Hematopoietic multipotent progenitor cell treated with erythropoietin and hydrocortisone succinate and interleukin-3 and kit ligand, for 4 days (in vitro differentiated cells): ENCODE measurements at regions not wholly inside any gene's neighbourhood (a gene's known extent, or its start where the extent isn't known, plus 50 kb on each side); places are given as distances from the start of the nearest gene placed in this dataset.

Experiments used
- DNase-seq: peaks from one replicate; pipeline ENCODE4 v3.0.0-alpha.2; 2015

DNA sequence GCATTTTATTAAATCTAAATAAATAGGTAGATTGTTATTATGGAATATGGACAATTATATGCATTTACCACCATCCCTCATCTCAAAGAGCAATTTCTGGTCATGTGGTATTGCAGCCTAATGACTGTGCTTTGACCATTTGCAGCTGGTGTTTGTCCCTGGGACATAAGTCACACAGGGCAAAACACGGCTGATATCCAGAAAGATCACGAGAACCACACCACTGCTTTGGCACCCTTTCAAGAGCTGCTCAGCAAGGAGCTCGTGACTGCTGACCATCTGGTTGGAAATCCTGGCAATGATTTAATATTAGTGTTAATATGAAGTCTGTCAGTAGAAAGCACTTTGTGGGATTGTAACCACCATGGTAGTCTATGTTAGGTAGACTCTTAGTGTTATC, 545.0 kb downstream of the GBA3 start:
- DNase-seq, result no peak

DNA sequence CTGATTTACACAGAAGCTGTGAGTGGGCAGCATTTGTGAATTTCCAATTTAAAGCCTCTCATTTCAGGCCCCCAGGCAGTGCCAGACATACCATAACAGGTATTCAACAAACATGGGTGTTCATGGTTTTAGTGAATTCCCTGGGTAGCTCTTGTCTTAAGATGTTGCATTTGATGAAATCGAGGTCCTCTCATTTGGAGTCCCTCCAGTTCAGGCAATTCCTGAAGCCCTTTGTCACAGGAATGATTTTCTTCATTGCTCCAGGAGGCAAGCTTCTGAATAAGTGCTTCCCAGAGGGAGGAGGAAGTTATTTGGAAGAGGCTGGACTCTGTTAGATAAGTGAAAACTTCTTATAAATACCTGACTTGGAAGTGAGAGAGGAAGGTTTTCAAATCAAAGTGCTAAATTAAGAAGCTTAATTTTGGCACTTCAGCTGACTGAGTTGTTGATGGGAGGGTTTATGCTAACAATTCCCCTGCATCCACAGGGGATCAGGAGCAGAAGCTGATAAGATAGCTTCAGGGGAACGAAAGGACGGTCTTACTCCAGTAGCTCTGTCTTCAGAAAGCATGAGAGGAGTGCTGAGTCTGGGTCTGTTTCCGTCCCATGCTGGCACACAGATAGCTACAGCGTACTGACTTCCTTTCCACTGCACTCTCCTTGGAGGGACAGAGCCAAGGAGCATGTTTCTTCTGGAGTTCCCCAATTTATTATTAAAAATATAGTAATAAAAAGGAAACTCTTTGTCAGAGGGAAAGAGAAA, 543.1 kb downstream of the GBA3 start:
- DNase-seq, result no peak

DNA sequence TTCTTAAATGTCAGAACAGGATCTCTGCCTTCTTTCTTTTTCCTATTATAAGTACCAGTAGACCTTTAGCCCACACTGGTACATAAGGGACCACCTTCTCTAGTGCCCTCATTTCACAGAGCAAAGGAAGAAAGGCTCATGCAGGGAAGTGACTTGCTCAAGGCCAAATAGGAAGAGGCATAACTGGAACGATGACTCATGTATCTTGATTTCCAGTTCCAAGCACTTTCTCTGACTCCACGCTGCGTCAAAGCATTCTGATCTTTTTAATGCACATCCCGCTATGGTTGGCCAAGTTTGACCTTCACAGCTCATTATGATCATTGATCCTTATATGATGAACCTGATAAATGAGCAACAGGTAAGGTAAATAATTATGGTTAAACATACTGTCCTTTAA, 542.0 kb downstream of the GBA3 start:
- DNase-seq, result no peak

DNA sequence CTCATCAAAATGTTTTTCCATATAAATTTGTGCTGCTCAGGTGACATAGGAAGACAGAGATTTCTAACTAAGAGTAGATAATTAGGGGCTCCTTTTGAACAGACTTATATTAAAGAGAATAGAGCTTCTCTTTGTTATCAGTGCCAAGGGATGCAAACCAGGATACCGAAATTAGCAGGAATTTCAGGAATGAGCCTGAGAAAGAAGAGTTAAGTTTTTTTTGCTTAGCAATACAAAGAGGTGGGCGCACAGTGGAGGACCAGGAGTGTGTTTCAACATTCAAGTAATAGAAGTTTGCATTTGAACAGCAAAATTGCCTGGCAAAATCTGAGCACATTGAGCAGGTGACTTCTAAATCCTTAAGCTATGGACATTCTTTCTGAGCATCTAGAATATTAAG, 541.3 kb downstream of the GBA3 start:
- no peak for DNase-seq

DNA sequence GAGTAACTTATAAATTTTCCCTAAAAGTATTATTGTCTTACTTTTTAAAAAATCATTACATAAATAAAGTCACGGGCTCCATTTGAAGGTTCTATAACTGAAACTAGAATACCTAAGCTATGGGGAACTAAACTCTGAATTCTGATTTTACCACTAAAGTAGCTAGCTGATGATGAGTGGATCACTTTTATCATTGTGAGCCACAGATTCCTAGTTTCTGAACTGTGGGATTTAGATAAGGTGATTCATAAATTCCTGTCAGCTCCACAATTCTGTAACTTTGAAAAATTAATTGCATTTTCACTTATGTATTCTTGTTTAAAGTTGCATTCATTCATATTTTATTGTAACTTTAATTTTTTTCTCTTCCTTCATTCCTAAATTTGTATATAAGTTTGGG, 540.9 kb downstream of the GBA3 start:
- no peak for DNase-seq

DNA sequence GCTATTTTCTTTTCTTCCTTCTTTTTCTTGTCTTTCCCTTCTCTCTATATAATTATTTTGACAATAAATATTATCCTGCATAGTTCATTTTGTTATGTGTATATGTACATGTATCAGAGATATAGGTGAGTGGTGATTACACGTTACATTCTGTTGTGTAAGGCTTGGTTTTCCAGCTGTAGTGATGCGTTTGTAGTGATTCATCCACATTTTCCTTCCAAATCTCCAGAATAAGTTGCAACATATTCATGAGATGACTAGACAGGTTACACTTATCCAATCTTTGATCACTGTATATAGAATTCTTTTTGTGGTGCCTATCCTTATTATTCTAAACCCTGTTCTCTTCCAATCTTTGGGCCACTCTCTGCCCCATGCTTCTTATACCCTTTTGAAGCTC, 540.2 kb downstream of the GBA3 start:
- DNase-seq, result no peak

DNA sequence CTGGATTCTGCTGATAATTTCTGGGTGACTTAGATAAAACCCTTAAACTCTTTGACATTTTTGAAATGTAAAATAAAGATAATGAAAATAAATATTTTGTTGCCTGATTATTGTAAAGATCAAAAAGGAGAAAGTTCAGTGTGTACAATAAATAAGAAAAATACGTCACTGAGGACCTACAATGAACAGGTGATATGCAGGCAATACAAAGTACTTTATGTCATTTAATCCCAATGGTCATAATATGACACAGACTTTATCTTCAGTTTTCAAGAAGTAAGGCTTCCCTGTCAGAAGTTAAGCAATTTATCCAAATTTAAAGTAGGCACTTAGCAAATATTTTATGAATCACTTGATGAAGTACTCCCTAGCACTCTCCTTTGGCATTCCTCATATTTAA, 532.8 kb downstream of the GBA3 start:
- DNase-seq, result no peak

DNA sequence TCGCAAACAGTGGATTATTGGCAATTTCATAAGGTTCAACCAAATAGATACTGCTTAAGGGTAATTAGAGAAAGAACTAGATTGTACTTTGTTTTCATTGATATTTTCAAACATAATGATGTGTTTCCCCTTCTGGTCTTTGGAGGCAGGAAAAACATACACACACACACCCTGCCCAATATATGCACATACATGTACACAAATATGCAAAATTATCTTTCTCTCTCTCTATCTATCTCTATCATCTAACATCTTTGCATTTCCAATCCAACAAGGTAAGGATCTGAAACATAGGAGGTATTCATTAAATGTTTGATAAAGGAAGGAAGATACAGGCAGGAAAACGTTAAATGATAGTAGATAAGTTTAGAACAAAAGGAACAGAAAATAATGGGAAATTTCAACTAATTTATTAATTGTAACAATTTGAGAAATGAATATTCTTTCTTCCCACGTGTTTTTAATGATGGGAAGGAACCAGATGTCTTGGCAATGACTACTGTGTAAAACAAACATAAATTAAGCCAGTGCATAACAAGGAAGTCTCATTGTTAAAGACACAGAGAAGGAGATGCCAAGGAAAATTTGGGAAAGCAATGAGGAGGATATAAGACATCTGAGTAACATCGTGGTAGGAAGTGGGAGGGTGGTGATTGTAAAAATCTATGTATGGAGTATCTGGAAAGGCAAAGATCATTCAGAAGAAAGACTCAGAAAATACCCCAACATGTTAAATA, 532.1 kb downstream of the GBA3 start:
- DNase-seq, result no peak

DNA sequence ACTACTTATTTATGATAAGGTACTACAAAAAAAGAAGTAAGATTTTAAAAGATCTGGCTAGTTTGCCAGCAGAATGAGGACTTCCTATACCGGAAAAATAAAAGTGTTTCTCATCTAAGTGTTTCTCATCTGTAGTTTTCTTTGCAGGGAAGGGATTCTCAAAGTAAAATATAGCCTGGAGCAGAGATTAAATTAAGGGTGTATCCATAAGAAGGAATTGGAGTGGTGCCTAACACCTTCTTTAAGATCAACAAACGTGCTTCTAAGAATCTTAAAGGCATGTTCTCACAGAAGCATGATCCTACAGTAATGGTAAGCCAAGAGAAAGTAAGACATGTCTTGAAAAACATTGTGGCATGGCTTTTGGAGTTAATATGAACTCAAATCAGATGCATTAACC, 528.2 kb downstream of the GBA3 start:
- no peak for DNase-seq

DNA sequence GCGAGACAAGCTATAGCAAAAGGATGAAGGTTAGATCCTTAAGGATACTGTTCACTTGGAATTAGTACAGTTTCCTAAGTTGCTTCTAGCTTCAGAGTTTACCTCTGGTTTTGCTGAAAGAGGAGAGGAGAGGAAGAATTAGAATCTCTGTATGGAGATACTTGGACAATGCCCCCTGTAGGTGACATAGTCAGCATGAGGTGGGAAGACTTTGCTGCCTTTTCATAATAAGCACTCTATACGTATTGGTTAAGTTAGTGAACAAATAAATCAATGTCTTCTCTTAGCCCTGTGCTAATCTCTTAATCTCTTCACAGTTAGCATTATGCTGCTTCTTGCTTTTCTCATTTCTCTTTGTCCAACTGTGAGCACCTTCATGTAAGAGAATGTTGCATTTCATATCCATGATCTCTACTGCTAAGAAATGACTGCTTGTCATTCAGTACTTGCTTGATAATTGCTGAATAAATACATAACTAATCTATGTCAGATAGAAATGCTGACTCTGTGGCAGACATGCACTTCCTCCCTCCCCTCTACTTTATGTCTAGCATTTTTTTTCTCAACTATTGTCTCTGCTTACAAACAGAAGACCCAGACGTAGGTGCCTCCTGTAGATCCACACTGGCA, 527.2 kb downstream of the GBA3 start:
- no peak for DNase-seq

DNA sequence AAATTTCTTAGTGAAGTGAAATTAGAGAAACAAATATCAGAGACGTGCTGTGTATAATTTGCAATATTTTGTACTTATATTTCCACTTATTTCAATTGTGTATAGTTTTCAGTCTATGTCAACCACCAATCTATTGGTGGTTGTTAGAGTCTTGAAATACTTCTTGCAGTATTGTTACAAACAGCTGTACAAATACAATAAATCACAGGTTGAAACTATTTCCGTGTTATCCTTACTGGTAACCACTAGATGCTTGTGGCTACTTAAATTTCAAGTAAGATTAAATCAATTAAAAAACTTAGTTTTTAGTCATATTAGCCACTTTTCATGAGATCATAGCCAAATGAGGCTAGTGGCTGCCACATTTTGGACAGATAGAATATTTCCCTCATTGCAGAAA, 520.5 kb downstream of the GBA3 start:
- no peak for DNase-seq

DNA sequence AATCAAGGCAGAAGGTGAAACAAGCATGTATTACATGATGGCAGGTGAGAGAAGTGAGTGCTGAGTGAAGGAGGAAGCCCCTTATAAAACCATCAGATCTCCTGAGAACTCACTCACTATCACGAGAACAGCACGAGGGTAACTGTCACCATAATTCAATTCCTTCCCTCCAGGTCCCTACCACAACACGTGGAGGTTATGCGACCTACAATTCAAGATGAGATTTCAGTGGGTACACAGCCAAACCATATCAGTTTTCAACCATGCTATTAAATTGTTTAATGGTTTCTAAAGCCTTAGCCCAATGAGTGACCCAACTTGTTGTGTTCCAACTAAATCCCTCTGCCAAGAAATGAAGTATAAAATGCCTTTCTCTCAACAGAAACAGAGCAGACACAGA, 519.8 kb downstream of the GBA3 start:
- DNase-seq, result no peak

DNA sequence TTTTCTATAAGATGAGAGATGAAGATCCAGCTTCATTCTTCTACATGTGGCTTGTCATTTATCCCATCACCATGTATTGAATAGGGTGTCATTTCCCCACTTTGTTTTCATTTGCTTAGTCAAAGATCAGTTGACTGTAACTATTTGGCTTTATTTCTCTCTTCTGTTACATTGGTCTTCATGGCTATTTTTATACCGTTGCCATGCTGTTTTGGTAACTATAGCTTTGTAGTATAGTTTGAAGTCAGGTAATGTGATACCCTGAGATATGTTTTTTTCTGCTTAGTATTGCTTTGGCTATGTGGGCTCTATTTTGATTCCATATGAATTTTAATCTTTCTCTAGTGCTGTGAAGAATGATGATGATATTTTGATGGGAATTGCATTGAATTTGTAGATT, 514.3 kb downstream of the GBA3 start:
- no peak for DNase-seq

DNA sequence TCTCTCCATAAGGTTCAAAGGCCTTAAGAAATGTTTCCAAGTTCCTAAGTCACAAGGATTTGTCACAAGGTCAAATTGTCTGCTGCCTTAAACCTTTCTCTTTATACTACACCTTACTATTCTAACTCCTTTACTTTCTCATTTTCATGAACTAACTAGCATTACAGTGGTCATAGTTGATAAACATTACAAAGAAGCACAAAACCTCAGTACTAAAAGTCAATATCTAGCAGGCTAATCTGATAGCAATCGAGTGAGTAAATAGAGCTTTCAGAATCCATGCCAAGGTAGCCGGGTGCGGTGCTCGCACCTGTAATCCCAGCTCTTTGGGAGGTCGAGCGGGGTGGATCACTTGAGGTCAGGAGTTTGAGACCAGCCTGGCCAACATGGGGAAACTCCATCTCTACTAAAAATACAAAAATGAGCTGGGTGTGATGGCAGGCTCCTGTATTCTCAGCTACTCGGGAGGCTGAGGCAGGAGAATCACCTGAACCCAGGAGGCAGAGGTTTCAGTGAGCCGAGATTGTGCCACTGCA, 510.0 kb downstream of the GBA3 start:
- no peak for DNase-seq

DNA sequence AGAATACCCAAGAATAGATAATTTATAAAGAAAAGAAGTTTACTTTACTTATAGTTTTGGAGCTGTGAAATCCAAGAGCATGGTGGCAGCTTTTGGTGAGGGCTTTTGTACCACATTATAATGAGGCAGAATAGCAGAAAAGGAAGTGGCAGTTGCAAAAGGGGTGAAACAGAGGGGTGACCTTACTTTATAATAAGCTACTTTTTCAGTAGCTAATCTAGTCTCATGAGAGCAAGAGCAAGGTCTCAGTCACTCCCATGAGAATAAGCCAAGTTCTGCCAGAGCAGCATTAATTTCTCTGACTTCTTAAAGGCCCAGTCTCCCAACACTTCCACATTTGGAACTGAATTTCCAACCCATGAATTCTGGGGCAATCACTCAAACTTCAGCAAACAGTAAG, 502.0 kb downstream of the GBA3 start:
- DNase-seq, result no peak

DNA sequence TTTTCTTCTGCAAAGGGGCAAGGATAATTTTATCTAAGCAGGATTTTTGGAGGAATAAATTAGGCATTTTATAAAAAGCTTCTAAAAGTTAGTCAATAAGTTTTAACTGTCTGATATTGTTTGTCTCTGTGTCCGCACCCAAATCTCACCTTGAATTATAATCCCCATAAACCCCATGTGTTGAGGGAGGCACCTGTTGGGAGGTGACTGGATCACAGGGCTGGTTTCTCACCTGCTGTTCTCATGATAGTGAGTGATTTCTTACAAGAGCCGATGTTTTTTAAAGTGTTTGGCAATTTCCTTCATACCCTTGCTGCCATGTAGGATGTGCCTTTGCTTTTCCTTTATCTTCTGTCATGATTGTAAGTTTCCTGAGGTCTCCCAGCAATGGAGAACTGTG, 481.4 kb downstream of the GBA3 start:
- DNase-seq, result no peak

DNA sequence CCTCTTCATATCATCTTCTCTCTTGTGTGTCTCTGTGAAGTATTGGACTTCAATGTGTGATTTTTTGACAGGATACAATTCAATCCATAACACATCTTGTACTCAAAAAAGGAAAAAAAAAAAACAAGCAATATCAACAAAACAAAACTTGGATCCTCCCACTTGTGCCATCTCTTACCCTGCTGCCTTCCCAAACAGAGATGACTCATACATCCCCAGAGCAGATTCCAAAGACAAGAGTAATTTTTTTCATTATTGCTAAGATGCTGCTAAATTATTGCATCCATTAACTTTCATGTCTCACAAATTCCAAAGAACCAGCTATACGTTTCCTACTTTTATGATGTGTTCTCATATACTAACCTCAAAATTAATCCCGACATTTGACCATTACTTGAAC, 479.2 kb downstream of the GBA3 start:
- no peak for DNase-seq

DNA sequence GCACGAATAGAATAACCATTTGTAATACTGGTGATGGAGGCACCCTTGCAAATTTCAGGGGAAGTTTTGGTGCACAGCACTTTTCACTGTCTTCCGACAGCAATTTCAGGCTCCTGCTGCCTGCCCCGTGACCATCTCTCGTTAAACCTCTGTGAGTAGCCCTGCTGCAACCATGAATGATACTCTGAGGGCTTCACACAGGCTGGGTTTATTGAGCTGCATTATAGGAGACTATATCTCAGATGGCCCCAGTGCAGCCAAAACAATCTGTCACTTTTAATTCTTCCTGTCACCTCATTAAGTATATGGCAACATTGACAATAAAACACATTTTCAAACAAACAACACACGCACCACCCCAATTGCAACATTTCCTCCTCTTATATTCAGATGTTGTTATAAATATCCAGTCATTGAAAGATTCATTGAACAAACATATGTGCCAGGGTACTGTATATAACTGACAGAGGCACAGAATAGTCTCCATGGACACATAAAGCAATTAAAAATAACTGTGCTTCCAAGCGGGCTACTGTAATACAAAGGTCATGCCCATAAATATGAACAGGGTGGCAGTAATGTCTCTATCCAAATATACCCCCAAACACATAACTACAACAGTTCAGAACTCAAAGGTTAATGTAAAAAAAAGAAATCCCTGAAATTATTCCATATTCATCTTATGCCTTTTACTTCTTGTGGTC, 477.0 kb downstream of the GBA3 start:
- no peak for DNase-seq

DNA sequence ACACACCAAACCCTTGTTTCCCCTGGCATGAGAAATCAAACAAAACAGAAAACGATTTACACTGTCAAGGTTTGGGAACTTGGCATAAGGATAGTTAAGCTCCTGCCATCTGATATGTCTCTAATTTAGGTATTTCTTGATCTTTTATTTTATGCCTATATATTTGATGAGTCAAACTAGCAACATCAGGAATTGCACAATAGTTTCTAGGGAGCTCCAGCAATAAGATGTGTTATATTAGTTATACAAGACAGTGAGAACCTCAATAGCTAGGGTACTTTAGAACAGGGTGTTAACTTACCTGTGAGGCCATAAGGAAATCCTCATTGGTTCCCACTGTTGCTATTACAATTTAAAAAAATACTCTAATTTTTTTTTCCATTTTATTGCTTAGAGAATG, 474.2 kb downstream of the GBA3 start:
- no peak for DNase-seq

DNA sequence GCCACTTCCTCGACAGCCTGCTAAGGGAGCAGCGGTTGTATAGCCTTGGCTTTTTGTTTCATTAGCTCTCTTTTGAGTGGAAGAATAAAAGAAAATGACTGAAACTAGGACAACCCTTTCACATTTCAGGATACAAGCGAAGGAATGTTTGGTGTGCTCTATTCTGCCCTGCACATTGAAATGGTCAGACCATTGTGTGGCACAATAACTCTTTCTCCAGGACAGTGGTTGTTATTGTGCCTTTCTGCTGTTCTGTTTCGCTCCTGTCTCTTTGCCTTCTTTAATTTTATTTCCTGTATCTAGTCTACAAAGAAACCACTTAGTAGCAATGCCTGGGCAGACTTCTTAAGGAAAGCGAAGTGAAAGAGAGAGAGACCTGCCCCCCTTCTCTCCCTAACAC, 473.7 kb downstream of the GBA3 start:
- no peak for DNase-seq

DNA sequence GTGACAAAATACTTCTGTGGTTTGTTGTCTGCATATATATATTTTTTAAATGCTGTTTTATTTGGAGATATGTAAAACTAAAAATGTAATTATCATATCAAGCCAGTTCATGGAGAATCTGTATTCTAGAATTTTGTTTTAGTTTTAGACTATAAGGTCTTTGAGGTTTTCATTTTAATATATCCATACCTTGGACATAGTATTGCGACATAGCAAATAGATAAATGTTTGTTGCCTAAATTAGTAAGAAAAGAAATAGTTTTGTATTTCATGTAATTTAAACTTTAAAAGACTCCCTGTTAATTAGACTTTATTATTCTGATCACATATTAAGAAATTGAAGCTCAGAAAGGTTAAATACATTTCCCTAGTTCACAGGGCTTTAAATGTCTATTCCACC, 472.9 kb downstream of the GBA3 start:
- no peak for DNase-seq

DNA sequence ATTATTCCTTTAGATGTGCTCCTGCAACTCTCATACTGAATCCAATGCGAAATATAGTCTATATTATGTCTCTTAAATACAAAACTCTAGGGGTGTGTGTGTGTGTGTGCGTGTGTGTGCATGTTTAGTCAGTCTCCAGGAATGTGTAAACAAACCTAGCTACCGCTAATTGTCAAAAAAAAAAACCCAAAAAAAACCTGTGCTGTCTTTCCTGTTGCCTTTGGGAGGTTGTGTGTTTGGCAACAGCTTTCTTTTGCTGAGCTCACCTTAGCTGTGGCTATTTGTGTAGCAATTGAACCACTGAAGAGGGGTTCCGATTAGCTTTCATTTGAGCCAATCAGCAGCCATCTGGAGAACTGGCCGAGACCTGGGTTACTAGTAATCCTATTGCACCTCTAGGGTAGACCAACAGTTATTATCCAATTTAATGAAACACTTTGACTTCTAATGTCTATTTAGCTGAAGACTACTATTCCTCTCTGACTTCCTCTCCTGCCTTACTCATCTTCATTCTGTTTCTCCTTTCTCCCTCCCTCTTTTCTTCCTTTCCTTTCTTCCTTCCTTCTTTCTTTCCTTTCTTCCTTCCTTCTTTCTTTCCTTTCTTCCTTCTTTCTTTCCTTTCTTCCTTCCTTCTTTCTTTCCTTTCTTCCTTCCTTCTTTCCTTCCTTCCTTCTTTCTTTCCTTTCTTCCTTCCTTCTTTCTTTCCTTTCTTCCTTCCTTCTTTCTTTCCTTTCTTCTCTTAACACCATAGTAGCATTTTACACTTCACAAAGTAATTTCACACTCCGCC, 471.1 kb downstream of the GBA3 start:
- no peak for DNase-seq

DNA sequence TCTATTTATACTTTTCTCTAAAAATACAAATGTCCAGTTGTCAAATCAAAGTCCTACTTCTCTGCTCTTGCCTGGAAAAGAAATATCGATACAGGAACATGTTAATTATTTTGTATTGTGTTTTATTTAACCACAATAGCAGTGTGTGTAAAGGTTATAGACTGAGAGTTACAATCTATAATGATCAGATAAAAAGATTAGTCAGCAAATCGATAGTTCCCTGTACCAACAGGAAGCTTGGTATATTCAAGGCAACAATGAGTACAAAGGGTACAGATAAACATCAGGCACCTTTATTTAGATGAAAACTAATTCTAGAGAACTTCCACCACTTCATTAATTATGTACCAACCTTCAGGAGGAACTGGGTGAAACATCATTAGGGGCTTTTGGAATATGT, 469.5 kb downstream of the GBA3 start:
- DNase-seq, result no peak
